GM04503 (cell line): ENCODE measurements at regions not wholly inside any gene's neighbourhood (a gene's known extent, or its start where the extent isn't known, plus 50 kb on each side); places are given as distances from the start of the nearest gene placed in this dataset.

Experiments
- DNase-seq: peaks from one replicate; pipeline ENCODE4 v3.0.0-alpha.2; 2012; ENCODE audit warnings: low read depth

DNA sequence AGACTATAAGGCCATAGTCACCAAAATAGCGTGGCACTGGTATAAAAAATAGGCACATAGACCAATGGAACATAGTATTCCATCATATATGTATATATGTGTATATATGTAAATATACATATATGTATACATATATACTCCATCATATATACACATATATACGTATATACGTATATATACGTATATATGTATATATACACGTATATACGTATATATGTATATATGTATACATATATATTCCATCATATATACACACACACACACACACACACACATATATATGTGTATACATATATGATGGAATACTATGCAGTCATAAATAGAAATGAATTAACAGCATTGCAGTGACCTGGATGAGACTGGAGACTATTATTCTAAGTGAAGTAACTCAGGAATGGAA, 204.6 kb downstream of the LTN1 start:
- DNase-seq, result no peak

DNA sequence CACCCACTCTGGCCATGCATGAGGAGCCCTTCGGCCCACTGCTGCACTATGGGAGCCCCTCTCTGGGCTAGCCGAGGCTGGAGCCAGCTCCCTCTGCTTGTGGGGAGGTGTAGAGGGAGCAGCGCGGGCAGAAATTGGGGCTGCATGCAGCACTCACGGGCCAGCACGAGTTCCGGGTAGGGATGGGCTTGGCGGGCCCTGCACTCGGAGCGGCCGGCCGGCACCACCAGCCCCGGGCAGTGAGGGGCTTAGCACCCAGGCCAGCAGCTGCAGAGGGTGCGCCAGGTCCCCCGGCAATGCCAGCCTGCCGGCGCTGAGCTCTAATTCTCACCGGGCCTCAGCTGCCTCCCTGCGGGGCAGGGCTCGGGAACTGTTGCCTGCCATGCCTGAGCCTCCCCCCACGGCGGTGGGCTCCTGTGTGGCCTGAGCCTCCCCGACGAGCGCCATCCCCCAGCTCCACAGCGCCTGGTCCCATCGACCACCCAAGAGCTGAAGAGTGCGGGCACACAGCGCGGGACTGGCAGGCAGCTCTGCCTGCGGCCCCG, 209.0 kb downstream of the LTN1 start:
- no peak for DNase-seq

DNA sequence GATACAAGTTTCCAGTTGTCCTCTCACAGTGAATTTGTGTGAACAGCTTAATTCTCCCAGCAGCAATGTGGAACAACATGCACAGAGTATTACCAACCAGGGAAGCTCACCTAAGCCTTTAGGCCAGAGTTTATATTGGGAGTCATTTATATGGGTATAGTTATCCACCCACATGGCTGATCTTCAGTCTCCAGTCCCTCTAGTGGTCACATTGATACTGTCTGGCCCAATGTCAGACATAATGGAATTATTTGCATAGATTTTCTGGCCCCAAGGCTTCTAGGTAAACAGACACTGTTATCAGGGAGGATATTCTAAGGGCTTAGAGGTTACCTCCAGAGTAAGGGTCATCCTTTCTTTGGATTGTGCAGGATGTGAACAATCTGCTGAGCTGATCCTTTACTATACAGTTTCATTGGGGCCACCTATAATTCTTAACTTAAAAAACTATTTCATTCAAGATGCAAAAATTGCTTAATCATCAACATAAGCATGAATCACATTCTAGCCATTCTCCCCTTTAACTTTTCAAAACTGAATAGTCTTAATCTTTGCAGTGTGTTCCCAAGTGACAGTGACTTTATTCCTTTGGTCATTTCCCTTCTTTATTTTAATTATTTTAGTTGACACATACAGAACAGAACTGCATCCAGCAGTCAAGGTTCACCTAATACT, 210.9 kb downstream of the LTN1 start:
- DNase-seq, result no peak

DNA sequence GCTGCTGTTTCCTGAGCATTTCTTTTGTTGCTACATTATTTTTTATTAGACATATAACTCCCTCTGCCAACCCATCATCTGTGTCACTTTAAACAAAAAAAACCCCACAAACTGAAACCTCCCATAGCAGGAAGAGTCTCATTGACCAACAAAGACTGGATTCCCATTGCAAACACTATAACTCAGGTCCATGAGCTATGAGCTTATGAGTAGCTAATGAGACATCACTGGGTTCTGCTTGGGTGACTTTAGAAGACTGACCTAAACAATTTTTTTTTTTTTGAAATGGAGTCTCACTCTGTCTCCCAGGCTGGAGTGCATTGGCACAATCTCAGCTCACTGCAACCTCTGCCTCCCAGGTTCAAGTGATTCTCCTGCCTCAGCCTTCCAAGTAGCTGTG, 212.8 kb downstream of the LTN1 start:
- DNase-seq, result no peak

DNA sequence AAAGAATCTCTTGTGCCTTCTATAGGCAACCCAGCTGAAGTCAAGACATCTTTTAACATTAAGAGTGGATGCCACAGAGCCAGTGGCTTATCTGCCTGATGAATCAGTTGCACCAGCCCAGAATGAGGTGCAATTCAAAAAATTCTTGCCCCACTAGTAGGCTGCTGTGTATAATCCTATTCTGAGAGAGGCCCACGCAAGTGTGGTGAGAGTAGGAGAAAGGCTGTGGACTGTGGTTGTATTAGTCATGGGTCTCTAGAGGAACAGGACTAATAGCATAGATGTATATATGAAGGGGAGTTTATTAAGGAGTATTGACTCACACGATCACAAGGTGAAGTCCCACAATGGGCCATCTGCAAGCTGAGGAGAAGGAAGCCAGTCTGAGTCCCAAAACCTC, 216.4 kb downstream of the LTN1 start:
- DNase-seq, result no peak

DNA sequence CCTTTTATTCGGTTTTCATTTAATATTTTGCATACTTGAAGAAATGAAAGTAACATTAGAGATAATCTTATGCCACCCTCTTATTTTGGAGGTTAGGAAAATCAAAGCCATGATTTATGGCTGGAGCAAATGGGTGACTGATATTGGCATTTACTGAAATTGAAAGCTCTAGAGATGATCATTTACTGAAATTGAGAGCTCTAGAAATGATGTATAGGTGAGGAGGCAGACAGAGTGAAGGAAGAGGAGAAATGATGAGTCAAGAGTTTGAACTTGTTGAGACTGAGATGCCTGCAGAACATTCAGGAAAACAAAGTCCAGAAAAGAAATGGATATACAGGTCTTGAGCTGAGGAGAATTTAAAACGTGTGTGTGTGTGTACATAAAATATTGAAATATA, 217.6 kb downstream of the LTN1 start:
- no peak for DNase-seq

DNA sequence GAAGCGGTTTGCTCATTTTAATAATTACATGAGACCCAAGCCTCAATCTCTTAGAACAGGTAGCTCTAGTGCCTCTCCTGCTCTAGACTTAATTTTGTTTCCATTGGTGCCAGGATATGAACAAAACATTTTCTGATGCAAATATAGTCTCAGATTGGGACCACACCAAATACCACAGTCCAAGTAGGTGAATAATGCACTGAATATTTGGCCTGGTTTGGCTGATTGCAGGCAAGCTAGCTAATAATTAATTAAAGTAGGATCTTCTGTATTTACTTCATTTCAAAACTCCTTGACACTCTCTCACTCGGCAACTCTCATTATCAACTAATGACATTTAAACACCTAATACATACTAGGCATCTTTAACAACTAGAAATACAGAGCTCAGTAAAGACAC, 219.6 kb downstream of the LTN1 start:
- DNase-seq, result no peak

DNA sequence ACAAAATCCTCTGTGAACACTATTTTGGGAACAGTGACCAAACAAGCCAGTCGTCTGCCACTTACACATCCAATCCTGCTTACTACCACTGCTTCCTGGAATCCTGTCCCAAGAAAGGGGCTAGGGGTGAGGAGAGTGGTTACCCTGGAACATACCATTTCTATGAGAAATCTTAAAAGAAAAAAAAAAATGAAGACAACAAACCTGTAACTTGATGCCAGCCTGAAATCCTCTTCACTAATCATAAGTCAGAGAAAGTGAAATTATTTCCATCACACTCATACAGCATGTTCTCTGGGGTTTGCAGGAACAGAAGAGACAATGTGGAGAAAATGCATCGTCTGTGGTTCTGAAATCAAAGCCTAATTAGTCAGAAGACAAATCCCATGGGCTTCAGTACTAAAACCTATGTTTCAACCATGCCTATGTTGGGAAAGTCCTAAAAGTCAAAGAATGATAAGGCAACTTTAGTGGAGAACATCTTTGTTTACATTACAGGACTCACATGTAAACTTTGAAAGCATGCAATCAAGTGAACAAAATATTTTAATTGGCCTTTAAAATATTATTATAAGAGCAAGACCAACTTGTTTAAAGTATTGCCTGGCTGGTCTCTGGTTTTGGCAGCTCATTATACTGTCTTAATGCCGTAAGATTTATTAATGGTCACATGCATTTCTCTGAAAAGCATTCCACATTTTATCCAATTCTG, 220.7 kb downstream of the LTN1 start:
- peak; percentile 56 for DNase-seq

DNA sequence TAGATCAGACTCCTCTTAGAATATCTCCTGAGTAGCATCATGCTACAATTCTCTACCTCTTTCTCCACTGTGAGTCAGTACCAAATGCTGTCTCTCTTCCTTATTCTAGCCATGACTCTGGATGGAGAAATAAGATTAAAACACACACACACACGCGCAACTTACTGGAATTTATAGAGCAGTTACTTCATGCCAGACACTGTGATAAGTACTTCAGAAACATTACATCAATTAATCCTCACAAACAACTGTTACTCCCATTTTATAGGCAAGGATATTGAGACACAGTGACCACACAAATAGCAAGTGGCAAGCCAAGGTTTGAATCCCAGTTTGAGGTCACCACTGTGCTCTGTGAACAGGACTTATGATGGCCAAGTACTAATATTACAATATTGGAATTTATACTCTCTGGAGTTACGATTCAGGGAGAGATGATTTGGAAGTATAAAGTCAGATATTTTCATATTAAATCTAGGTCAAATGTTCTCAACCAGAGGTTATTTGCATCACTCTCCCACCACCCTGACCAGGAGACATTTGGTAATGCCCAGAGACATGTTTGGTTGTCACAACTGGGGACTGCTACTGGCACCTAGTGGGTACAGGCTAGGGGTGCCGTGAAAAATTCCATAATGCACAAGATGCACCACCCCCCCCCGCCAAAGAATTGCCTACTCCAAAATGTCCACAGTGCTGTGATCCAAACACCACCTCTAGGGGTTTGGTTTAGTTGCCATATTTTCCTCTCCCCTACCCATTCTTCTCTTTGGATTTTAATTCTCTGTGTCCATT, 221.6 kb downstream of the LTN1 start:
- no peak for DNase-seq

DNA sequence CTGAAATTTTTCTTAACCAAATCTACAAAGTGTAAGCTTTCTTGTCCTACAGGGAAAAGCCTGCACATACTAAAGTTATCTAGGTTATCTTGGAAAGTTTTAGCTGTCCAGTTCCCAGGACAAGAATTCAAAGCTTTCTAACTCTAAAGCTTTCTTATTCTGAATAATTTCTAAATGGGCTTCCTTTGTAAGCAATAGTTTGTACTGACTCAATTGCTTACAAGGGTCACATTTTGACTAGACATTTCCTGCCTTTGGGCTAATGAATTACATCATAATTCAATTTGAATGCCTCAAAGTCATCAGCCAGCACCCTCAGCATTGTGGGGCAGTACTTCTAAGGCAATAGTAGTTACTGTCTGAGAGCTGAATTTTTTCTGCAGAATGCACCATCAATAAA, 223.0 kb downstream of the LTN1 start:
- DNase-seq, result no peak

DNA sequence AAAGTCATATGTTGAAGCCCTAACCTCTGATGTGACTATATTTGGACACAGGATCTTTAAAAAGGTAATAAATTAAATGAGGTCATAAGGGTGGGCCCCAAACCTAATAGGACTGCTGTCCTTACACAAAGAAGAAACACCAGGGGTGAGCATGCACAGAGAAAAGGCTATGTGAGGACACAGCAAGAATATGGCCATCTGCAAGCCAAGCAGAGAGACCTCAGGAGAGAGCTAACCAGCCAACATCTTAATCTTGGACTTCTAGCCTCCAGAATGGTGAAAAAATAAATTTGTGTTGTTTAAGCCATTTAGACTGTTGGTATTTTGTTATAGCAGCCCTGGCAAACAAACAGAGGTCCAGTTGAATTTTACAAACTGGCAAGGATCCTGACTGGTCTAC, 223.9 kb downstream of the LTN1 start:
- DNase-seq, result no peak

DNA sequence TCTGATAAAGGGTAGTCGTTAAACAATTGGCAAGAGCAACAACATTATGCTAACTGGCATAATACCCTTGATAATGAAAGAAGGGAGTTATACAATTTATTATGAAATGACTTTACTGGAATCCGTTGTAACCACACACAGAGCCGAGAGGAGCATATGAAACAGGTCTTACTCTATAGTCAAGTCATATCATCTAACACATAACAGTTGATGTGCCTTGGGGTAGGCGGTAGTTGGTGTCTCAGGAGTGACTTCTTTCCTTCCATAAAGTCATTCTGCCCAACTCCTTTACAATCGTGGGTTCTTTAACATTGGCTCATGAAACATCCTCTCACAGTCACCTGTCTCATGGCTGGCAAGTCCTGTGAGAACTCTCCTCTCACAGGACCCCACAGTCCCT, 225.2 kb downstream of the LTN1 start:
- DNase-seq, result no peak

DNA sequence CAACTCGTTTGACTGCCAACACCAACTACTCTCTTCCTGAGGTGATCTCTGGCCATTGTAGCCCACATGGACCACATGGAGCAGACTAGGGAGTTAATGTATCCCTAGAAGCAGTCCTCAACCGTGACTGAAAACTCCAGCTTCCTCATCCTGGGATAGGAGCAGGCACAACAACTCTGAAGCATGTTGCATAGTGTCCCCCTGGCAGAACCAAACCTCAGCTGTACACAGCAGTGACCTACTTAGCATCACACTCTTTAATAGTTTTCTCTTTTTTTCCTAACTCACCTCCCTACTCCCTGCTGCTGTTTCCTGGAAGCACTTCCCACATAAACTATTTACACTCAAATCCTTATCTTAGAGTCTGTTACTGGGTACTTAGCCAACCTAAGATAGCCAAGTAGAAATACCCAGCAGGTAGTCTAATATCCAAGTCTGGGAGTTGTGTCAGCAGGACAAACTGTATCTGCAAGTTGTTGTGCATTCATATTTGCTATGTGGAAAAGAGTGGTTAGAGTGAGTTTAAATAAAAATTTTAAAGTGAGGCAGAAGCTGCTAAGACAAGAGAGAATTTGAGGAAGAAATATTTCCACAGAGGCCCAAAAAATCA, 228.8 kb downstream of the LTN1 start:
- no peak for DNase-seq

DNA sequence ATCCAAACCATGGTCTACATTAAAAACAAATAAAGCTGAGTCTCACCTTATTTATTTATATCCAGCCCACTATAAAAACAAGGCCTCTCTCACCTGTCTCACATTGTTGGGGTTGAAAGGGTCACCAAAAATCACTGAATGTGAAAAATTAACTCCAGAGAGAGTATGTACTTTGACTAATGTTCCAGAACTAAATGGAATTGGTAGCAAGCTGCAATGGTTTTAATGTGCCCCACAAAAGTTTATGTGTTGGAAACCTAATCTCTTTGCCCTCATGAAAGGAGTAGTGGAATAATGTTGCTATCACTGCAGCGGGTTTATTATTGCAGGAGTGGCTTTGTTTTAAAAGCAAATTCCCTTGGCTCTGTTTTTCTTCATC, 230.3 kb downstream of the LTN1 start:
- no peak for DNase-seq

DNA sequence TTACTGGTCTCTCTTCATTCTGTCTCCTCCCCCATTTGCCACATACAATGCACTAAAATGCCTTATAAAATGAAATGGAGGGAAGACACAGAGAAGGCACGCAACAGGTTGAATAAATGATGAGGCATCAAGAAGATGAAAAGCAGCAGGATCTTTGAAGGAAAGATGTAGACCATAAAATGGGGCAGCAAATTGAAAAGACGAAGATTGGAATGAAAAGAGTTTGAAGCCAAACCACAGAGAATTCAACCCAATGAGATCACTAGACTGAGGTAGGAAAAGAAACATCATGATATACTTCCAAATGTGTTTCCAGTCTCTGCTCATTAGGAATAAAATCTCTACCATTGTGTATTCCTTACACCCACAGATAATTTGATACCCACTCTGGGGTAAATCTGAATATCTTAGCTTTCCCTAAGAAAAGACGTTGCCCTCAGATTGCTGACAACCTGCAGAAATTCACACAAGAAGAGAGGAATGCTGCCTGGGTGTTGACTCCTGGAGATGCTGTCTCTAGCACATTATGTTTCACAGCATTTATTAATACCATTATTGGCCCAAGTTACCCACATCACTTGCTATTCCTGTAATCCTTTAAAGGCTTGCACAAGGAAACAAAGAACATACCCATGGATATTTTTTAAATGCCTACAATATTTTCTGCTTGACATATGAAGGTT, 230.9 kb downstream of the LTN1 start:
- DNase-seq, result no peak

DNA sequence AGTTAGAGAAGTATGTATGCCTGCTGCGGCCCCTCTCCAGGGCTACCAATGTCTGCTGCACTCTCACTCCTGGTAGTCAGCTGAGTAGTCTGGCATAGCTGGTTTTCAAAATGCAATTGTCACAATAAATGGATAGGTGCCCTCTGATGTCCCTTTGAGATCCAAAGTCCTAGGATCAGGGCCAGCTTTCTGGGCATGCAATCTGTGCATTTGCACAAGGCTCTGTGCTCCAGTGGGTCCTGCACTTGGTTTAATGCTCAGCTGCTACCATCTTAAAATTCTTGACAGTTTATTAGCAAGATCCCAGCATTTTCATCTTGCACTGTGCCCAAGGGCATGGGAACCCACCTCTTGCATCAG, 233.8 kb downstream of the LTN1 start:
- DNase-seq, result no peak

DNA sequence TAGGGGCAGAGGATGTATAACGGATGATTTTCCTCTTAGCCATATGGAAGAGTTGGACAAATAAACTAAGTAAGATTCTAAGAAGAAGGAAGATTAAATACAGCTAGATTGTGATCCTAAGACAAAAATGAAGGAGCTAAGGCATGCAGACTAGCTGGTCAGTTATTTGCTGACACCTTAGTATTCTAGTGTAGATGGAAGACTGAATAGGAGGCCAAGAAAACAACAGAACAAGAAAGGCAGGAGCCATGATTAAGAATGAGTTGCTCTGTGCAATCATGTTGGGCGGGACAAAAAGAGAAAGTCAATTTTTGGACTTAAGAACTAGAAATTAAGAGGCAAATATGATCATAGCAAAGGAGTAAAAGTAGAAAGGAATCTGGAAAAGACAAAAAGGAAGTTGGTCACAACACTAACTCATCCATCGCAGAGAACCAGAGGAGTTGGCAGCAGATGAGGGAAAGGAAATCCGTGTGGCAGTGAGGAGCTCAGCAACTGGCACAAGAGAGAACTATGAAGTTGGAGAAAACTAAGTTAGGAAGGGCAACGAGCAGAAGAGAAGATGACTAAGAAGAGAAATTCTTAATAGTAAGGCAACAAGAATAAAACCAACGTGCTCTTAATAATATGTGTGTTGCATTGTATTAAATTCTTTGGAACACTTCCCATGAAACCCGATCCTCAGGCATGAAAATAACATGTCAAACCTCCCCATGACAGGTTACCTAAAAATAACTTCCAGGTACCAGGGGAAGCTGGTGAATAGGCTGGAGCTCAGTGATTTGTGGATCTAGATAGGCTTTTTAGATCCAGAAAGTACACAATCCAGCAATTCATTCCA, 234.4 kb downstream of the LTN1 start:
- no peak for DNase-seq

DNA sequence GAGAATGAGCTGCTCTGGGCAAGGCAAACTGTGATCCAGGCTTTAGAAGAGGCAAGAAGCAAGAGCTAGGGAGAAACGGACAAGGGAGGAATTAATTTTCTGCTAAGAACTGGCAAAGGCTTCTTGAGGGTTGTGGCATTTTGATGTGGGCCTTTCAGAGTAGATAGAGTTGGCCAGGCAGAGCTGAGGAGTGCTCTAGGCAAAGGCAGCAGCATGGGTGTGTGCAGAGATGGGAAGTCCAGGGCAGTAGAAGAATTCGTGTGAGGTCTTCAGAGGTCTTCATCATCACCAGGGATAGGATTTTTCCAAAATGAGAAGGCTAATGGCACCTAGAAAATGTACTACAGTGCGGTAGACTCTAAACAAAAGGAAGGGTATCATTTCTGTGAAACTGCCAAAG, 237.8 kb downstream of the LTN1 start:
- no peak for DNase-seq

DNA sequence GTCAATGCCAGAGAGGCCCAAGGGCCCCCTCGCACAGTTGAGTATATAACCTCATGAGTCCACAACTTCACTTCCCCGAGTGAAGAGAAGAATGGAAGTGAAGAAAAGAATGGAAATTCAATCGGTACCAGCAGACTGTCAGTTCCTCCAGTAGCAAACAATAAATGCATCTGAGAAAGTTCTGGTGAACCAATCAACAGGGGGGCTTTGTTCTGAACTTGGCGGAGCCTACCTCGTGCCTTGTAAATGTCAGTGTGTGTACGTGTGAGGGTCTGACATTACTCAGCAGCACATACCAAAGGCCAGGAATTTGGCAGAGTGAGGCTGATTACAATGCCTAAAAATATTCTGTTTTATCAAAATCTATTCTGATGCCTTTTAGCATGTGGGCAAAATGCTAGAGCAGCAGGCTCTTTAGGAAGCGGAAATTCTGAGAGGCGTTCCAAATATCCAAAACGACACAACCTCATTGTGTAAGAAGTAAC, 238.5 kb downstream of the LTN1 start:
- DNase-seq, result no peak

DNA sequence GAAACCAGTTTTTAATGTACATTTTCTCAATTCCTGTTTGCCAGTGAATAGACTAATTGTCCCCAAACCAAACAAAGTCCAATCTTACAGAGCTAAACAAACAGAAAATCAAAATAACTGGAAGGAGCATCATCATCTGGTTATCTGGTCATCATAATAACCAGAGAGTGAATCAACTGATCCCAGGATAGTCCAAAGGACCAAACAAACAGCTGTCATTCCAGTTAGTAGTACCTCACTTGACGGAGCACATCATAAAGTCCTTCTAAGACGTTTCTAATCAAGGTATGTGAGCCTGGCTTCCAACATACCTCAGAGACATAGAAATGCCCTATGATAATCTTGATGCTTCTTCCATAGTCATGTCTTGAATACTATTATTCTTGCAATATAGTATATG, 240.5 kb downstream of the LTN1 start:
- DNase-seq, result no peak

DNA sequence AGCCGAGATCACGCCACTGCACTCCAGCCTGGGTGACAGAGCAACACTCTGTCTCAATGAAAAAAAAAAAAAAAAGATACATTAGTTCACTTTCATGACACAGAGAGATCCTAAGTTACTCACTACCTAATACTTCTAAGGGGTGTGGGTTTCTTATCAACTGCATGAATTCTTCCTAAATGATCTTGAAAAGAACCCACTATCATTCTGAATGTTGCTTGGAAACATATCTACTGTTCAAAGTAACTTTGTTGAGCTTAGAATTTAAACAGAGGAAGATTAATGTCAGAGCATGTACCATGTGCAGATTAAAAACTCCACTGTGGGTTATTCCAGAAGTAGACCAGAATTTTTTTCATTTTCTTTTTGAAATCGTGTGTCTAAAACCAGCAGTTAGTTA, 241.5 kb downstream of the LTN1 start:
- DNase-seq, result no peak
